PFSK-1 (cell line): ENCODE measurements at regions not wholly inside any gene's neighbourhood (a gene's known extent, or its start where the extent isn't known, plus 50 kb on each side); places are given as distances from the start of the nearest gene placed in this dataset.

Experiments
- FOXP2 ChIP-seq: optimal IDR thresholded peaks from 2 replicates; pipeline ENCODE3; 2011; ENCODE audit warnings: borderline replicate concordance, control low read depth, inconsistent platforms; ENCODE audit not compliant: insufficient read depth; ENCODE audit errors: extremely low read length, extremely low read depth
- POLR2AphosphoS5 ChIP-seq: IDR thresholded peaks from 2 replicates; pipeline ENCODE4 v1.6.1; 2012; ENCODE audit warnings: low read depth, mild to moderate bottlenecking, control low read depth, low read length, moderate library complexity
- REST ChIP-seq, 2 experiments: IDR thresholded peaks; 2 replicates each; pipeline versions ENCODE4 v1.6.1 to v1.8.0; 2011 to 2012; ENCODE audit warnings: low read depth in 2 of 2, low read length in 2 of 2, control low read depth in 1 of 2, inconsistent platforms in 1 of 2, mild to moderate bottlenecking in 1 of 2, moderate library complexity in 1 of 2; ENCODE audit not compliant: insufficient read depth in 1 of 2
- SIN3A ChIP-seq: IDR thresholded peaks from 2 replicates; pipeline ENCODE4 v1.6.1; 2012; ENCODE audit warnings: mild to moderate bottlenecking, low read length, moderate library complexity, borderline replicate concordance; ENCODE audit not compliant: insufficient read depth
- TAF1 ChIP-seq: IDR thresholded peaks from 2 replicates; pipeline ENCODE4 v1.6.1; 2012; ENCODE audit warnings: low read length, control low read depth, borderline replicate concordance; ENCODE audit not compliant: insufficient read depth

- TF ChIP-seq REST (IDR thresholded peaks at IDR 0.05; ENCODE audit: insufficient read depth in 1 of 2, low read depth in 2 of 2, low read length in 2 of 2): no peak
- no peak for TF ChIP-seq TAF1
- no peak for TF ChIP-seq SIN3A
- no peak for TF ChIP-seq POLR2AphosphoS5
- TF ChIP-seq FOXP2: no peak
Measured at GRCh38 chr2:104179644-104180043, 674.3 kb upstream of the POU3F3 start.

GRCh38 chr2:104200533-104201168 is 653.3 kb upstream of the POU3F3 start:
- no peak for TF ChIP-seq REST (IDR thresholded peaks at IDR 0.05; ENCODE audit: insufficient read depth in 1 of 2, low read depth in 2 of 2, low read length in 2 of 2)
- TF ChIP-seq SIN3A: no peak
- TF ChIP-seq TAF1: no peak

GRCh38 chr2:104213758-104214157 is 640.2 kb upstream of the POU3F3 start:
- TF ChIP-seq SIN3A (no peak), REST (IDR thresholded peaks at IDR 0.05; ENCODE audit: insufficient read depth in 1 of 2, low read depth in 2 of 2, low read length in 2 of 2) (no peak), POLR2AphosphoS5 (no peak), FOXP2 (no peak), TAF1 (no peak)

- no peak for TF ChIP-seq FOXP2
- no peak for TF ChIP-seq REST (IDR thresholded peaks at IDR 0.05; ENCODE audit: insufficient read depth in 1 of 2, low read depth in 2 of 2, low read length in 2 of 2)
- TF ChIP-seq TAF1: no peak
- no peak for TF ChIP-seq SIN3A
- TF ChIP-seq POLR2AphosphoS5: no peak
Measured at GRCh38 chr2:104215269-104216161, 638.4 kb upstream of the POU3F3 start.
